Ishikawa (cell line): ENCODE measurements at regions not wholly inside any gene's neighbourhood (a gene's known extent, or its start where the extent isn't known, plus 50 kb on each side); places are given as distances from the start of the nearest gene placed in this dataset.

Experiments used
- CREB1 ChIP-seq: IDR thresholded peaks from 2 replicates; pipeline ENCODE4 v1.6.1; 2012; ENCODE audit warnings: low read depth
- TCF12 ChIP-seq: IDR thresholded peaks from 2 replicates; pipeline ENCODE4 v1.6.1; 2012; ENCODE audit warnings: low read depth

GRCh38 chr14:53330441-53330840 is 177.3 kb upstream of the DDHD1 start:
- TF ChIP-seq CREB1 (no peak), TCF12 (no peak)
